ENCODE measurements at regions not wholly inside any gene's neighbourhood (a gene's known extent, or its start where the extent isn't known, plus 50 kb on each side); places are given as distances from the start of the nearest gene placed in this dataset.
"Not testable (repeated sequence)": the region's sequence is repeated elsewhere in the genome, so short reads cannot be mapped to it uniquely, and the experiment has no call there.

- ChIA-PET POLR2A (no interaction called here), CTCF (no interaction called here)
Measured at GRCh38 chr18:39311111-39311712, 1745.6 kb upstream of the CELF4 start.

GRCh38 chr18:39308931-39309521 lies 1743.4 kb upstream of the CELF4 start:
- CTCF ChIA-PET, POLR2A ChIA-PET: not testable (repeated sequence)

DNA sequence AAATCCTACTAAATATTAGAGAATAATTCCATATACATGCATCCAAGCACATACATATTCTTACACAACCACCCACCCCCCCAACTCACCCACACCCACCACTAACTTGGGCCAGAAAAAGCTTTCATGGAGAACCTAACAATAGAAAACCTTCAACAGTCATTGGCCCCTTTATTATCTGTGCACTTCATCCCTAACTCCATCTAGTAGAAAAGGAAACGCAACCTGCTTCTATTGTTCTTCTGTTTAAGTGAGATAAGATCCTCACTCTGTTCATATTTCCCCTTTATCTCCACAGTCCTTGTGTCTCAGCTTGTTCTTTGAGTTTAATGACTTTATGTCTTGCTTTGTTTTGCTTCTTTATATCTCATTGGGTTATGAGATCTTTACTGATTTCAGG lies 1740.2 kb upstream of the CELF4 start:
- POLR2A ChIA-PET = no interaction called here
- CTCF ChIA-PET = no interaction called here

- POLR2A ChIA-PET = no interaction called here
- CTCF ChIA-PET = no interaction called here
Measured at GRCh38 chr18:39302481-39302880, 1736.9 kb upstream of the CELF4 start.

DNA sequence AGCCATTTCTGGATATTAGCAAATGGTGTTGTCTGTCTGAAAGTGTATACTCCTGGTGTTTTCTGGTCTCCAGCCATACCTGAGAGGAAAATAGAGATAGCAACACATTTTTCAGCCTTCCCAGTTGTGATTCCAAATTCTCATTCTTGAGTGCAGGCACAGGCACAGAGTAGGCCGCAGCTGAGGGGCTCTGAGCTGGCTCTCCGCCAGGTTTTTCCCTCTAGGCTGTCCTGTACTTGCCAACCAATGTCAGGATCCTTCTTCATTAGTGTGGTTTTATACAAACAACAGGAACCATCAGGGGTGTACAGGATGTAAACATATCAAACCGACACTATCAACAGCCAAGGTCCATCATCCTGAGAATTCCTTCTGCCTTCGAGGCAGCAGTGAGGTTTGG lies 1733.6 kb upstream of the CELF4 start:
- CTCF ChIA-PET = no interaction called here
- POLR2A ChIA-PET = no interaction called here

- CTCF ChIA-PET = no interaction called here
Measured at GRCh38 chr18:39297225-39297624, 1731.6 kb upstream of the CELF4 start.

GRCh38 chr18:39296293-39296888 lies 1730.8 kb upstream of the CELF4 start:
- CTCF ChIA-PET = no interaction called here
- POLR2A ChIA-PET = no interaction called here

More at GRCh38 chr18:39297225-39297624, 1731.6 kb upstream of the CELF4 start:
- POLR2A ChIA-PET = no interaction called here

GRCh38 chr18:39276764-39277163 lies 1711.2 kb upstream of the CELF4 start:
- POLR2A ChIA-PET = no interaction called here

GRCh38 chr18:39274535-39274934 lies 1708.9 kb upstream of the CELF4 start:
- POLR2A ChIA-PET = no interaction called here
- CTCF ChIA-PET = no interaction called here

More at GRCh38 chr18:39276764-39277163, 1711.2 kb upstream of the CELF4 start:
- CTCF ChIA-PET = no interaction called here

- ChIA-PET POLR2A (no interaction called here), CTCF (no interaction called here)
Measured at GRCh38 chr18:39272230-39272629, 1706.6 kb upstream of the CELF4 start.

GRCh38 chr18:39271654-39272053 lies 1706.1 kb upstream of the CELF4 start:
- ChIA-PET POLR2A (no interaction called here), CTCF (no interaction called here)

- ChIA-PET POLR2A (no interaction called here), CTCF (no interaction called here)
Measured at GRCh38 chr18:39260565-39260964, 1695.0 kb upstream of the CELF4 start.

DNA sequence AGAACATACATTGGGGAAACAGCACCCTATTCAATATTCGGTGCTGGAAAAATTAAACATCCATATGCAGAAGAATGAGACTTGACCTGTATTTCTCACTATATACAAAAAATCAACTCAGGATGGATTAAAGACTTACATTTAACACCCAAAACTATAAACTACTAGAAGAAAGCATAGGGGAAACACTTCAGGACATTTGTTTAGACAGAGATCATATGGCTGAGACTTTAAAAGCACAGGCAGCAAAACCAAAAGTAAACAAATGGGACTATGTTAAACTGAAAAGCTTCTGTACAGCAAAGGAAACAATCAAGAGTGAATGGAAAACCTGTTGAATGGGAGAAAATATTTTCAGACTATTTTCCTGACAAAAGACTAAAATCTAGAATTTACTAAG lies 1694.1 kb upstream of the CELF4 start:
- CTCF ChIA-PET = interaction anchor here (0.6 kb wide), 1 partner anchor 263 kb away, joined by 4 read pairs; no protein-coding TSS in a partner anchor
- POLR2A ChIA-PET = no interaction called here

- POLR2A ChIA-PET = no interaction called here
- CTCF ChIA-PET = no interaction called here
Measured at GRCh38 chr18:39244242-39244641, 1678.6 kb upstream of the CELF4 start.

- ChIA-PET POLR2A (no interaction called here), CTCF (no interaction called here)
Measured at GRCh38 chr18:39241534-39241933, 1675.9 kb upstream of the CELF4 start.

DNA sequence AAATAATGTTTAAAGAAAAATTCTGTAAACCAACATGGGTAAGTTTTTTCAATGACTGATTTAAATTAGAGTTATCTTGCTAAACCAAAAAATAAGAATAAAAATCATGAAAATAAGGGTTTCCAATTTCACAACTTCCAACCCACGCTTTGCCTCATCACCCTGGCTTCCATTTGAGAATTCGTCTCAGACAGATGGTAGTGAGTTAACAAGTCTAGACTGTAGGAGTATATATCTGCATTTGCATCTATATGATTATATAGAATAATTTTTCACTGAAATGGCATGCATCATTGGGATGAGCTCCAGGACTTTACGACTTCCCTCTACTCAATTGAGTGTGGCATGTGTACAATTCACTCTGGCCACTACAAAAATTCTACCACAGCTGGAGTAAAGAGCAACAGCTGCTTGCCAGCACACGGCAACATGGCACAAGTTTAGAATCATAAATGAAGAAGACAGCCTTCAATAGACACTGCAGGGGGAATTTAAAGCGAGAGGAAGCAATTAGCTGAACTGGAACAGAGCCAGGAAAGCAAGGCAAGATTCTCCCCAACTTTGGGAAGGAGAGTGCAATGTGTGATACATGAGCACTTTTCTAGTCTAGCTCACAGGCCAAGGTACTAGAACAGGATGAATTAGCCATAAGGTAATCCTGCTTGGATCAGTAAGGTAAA lies 1673.5 kb upstream of the CELF4 start:
- CTCF ChIA-PET = no interaction called here
- POLR2A ChIA-PET = no interaction called here

- POLR2A ChIA-PET = no interaction called here
- CTCF ChIA-PET = no interaction called here
Measured at GRCh38 chr18:39235118-39235719, 1669.6 kb upstream of the CELF4 start.

DNA sequence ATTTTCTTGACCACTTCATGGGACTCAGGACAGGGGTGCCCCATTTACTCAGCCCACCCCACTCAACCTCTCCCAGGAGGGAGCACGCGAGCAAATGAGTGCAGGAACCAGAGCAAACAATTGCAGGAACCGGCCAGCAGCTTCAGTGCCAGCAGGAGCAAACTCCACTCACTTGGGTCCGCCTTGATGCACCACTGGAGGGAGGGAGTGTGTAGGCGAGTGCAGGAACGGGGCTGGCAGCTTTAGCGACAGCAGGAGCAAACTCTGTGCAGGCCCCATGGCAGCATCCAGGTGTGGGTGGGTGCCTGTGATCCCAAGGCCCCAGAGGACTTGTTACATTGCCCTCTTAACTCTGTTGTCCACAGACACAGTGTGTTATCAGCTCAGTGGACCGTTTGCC lies 1667.3 kb upstream of the CELF4 start:
- ChIA-PET POLR2A (no interaction called here), CTCF (no interaction called here)

- POLR2A ChIA-PET = no interaction called here
- CTCF ChIA-PET = no interaction called here
Measured at GRCh38 chr18:39232490-39232889, 1666.9 kb upstream of the CELF4 start.

- POLR2A ChIA-PET = no interaction called here
Measured at GRCh38 chr18:39230086-39230803, 1664.6 kb upstream of the CELF4 start.

More at GRCh38 chr18:39230086-39230803, 1664.6 kb upstream of the CELF4 start:
- CTCF ChIA-PET = no interaction called here

Measured in activated CD8-positive, alpha-beta memory T cell treated with anti-CD3 and anti-CD28 coated beads for 36 hours (primary cell).